Medulla oblongata (tissue), 1 donor: ENCODE measurements at regions not wholly inside any gene's neighbourhood (a gene's known extent, or its start where the extent isn't known, plus 50 kb on each side); places are given as distances from the start of the nearest gene placed in this dataset.

Experiments used
- DNase-seq: peaks from one replicate; pipeline ENCODE4 v3.0.0-alpha.2; 2015; ENCODE audit errors: extremely low spot score

- DNase-seq, result no peak
Observed at GRCh38 chr5:5560016-5560415, 137.5 kb downstream of the ICE1 start.

DNA sequence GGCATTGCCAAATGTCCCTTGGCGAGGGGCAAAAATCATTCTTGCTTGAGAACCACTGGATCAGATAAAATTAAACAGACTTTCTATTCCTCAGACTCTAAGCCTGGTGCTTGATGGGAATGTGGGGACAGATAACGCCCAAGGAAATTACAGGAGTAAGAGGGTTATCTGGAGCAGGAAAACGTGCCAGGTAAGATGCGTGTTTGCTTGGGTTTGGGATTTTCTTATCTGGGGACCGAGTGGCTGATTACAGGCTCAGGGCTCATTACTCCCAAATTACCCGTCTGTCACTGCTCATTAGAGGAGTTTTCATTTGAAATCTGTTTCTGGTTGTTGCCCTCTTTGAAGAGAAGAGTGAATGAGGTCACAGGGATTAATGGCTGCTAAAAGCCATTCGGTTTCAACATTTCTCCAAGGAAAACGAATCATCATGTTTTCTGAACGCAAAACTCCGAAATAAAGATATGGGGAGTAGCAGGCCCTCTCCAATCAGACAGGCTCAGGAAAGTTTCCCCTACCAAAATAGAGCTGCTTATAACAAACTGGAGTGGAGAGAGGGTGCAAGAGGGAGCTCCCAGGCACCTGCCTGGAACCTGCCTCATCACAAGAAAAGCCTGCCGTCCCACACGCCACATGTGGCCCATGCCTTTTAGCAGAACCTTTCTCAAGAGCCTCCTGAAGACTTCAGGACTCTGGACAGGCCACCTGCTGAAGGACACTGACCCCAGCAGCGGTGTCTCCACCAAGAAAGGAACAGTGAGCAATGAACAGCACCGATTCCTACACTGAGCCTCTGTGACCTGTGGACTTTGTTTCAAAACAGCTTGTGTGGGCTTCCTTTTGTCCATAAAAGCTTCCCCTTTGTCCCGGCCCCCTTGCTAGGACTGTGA lies 136.4 kb downstream of the ICE1 start:
- DNase-seq, result no peak

GRCh38 chr5:5558102-5558501 lies 135.6 kb downstream of the ICE1 start:
- no peak for DNase-seq

GRCh38 chr5:5551499-5551898 lies 129.0 kb downstream of the ICE1 start:
- DNase-seq, result no peak

- no peak for DNase-seq
Observed at GRCh38 chr5:5546408-5546807, 123.9 kb downstream of the ICE1 start.

DNA sequence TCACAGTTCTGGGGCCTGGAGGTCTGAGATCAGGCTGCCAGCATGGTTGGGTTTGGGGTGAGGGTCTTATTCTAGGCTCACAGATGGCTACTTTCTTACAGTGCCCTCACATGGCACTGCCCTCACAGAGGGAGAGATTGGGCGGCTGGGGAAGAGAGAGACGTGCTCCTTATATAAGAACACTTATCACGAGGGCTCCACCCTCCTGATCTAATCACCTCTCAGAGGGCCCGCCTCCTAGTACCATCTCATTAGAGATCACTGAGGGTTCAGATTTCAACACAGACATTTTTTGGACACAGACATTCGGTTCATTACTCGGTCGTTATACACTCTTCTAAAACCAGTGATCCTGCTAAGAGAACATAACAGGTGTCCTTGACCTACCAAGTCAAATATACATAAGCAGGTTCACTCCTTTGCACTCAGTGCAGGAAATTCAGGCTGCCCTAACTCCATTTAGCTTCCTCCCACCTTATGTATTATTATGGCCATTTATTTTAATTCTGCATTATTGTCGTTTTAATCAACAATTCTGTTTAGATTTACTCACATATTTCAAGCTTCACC lies 121.7 kb downstream of the ICE1 start:
- no peak for DNase-seq

- no peak for DNase-seq
Observed at GRCh38 chr5:5542654-5543053, 120.2 kb downstream of the ICE1 start.

GRCh38 chr5:5540065-5540464 lies 117.6 kb downstream of the ICE1 start:
- no peak for DNase-seq
